ENCODE measurements at regions not wholly inside any gene's neighbourhood (a gene's known extent, or its start where the extent isn't known, plus 50 kb on each side); places are given as distances from the start of the nearest gene placed in this dataset.
A peak's percentile ranks its signal among the peaks of the same experiment; 100 is the strongest.

GRCh38 chr2:220273082-220273481, 645.7 kb downstream of the SLC4A3 start:
- no peak overlapping the region for H3K4me3 ChIP-seq (ENCODE audit: low read depth, low read length)
- no peak for DNase-seq (ENCODE audit: low read depth)
- no peak for TF ChIP-seq CTCF (conservative IDR thresholded peaks at IDR 0.05; ENCODE audit: low read depth, low read length)

GRCh38 chr2:220275454-220275853, 648.0 kb downstream of the SLC4A3 start:
- DNase-seq (ENCODE audit: low read depth): no peak
- no peak overlapping the region for H3K4me3 ChIP-seq (ENCODE audit: low read depth, low read length)
- TF ChIP-seq CTCF (conservative IDR thresholded peaks at IDR 0.05; ENCODE audit: low read depth, low read length): no peak

- peak; percentile 41 for DNase-seq (ENCODE audit: low read depth)
- TF ChIP-seq CTCF (conservative IDR thresholded peaks at IDR 0.05; ENCODE audit: low read depth, low read length): no peak
- H3K4me3 ChIP-seq (ENCODE audit: low read depth, low read length): no peak overlapping the region
These were observed 649.5 kb downstream of the SLC4A3 start for GRCh38 chr2:220276741-220277444.

GRCh38 chr2:220277445-220277975, 650.1 kb downstream of the SLC4A3 start:
- no peak overlapping the region for H3K4me3 ChIP-seq (ENCODE audit: low read depth, low read length)
- DNase-seq (ENCODE audit: low read depth): peak; percentile 73
- no peak for TF ChIP-seq CTCF (conservative IDR thresholded peaks at IDR 0.05; ENCODE audit: low read depth, low read length)

- no peak overlapping the region for H3K4me3 ChIP-seq (ENCODE audit: low read depth, low read length)
- no peak for DNase-seq (ENCODE audit: low read depth)
- TF ChIP-seq CTCF (conservative IDR thresholded peaks at IDR 0.05; ENCODE audit: low read depth, low read length): no peak
These were observed 650.6 kb downstream of the SLC4A3 start for GRCh38 chr2:220278022-220278421.

DNA sequence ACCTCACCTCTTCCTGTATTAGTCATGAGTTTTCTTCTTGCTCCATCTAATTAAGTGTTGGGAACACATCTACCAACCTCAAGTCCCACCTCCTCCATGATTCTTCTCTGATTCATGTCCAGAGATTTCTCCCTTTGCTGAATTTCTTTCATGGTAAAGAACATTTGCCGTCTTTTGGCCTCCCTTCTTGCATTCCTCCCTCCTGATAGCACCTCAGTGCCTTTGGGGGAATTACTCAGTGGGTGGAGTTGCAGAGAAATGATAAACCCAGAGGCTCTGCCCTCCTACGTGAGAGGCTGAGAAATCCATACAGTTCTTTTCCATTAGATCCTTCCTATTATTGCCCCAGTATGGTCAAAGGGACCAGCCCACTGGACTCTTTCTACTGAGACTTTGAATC, 651.9 kb downstream of the SLC4A3 start:
- peak; percentile 61 for DNase-seq (ENCODE audit: low read depth)
- TF ChIP-seq CTCF (conservative IDR thresholded peaks at IDR 0.05; ENCODE audit: low read depth, low read length): no peak
- no peak overlapping the region for H3K4me3 ChIP-seq (ENCODE audit: low read depth, low read length)

DNA sequence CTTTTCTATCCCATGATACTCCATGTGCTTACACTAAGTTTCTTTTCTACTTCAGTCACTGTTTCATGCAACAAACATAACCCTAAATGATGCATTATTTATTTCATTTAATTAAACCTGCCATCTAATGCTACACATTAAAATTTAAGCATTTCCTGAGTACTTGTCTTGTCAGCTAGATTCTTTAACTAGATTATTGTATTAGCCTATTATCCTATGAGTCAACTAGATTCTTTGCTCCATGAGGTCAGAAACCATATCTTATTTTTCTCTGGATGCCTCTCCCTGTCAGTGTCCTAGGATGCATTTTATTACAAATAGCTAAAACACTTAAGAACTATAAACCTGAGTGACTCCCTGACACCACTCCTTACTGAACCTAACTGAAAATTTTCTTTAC, 652.4 kb downstream of the SLC4A3 start:
- TF ChIP-seq CTCF (conservative IDR thresholded peaks at IDR 0.05; ENCODE audit: low read depth, low read length): no peak
- no peak overlapping the region for H3K4me3 ChIP-seq (ENCODE audit: low read depth, low read length)
- peak; percentile 47 for DNase-seq (ENCODE audit: low read depth)

All from choroid plexus epithelial cell (primary cell).